B cell (primary cell): ENCODE measurements at regions not wholly inside any gene's neighbourhood (a gene's known extent, or its start where the extent isn't known, plus 50 kb on each side); places are given as distances from the start of the nearest gene placed in this dataset.

Experiments
- ATAC-seq: fragments of 200-7000 bp; cut with Tn5 transposase; one replicate; pipeline ENCODE4 v1.10.0; 2021; ENCODE audit warnings: low read depth, mild to moderate bottlenecking, moderate number of reproducible peaks, moderate library complexity
- CTCF ChIA-PET: fragments of 350-600 bp; sonication (Branson Sonifier 250); formaldehyde crosslinking; loops from one replicate; lab custom pipeline; 2021; ENCODE audit warnings: antibody characterized with exemption, inconsistent platforms; lab: Charles Lee
- POLR2A ChIA-PET: fragments of 350-600 bp; sonication (Branson Sonifier 250); formaldehyde crosslinking; loops from one replicate; lab custom pipeline; 2021; ENCODE audit warnings: antibody characterized with exemption; lab: Charles Lee
- DNase-seq: peaks from one replicate; pipeline ENCODE4 v3.0.0; 2013
- H2AFZ ChIP-seq: 2 replicates; pipeline ENCODE4 v1.6.1; 2012; ENCODE audit warnings: mild to moderate bottlenecking, low read depth, low read length; ENCODE audit not compliant: insufficient read depth, poor library complexity, severe bottlenecking
- H3K27ac ChIP-seq, 2 donors: 1 replicate in 1 of 2; 2 replicates in 1 of 2; pipeline ENCODE4 v1.5.1; 2012 to 2013; ENCODE audit warnings: low read length in 2 of 2, mild to moderate bottlenecking in 2 of 2, moderate library complexity in 1 of 2
- H3K27me3 ChIP-seq, 4 experiments: fragments of 200-600 bp in 1 of 4; sonication (generic) in 1 of 4; replicated peaks in 1 of 4; 1 replicate in 2 of 4; 2 replicates in 2 of 4; pipeline versions ENCODE4 v1.6.1 to v1.7.0; 2013 to 2016; ENCODE audit warnings: low read length in 3 of 4, mild to moderate bottlenecking in 2 of 4, mixed read lengths in 1 of 4, moderate library complexity in 1 of 4; ENCODE audit not compliant: insufficient read depth in 4 of 4, control insufficient read depth in 3 of 4; ENCODE audit errors: control extremely low read depth in 1 of 4
- H3K36me3 ChIP-seq, 2 experiments: replicated peaks in 1 of 2; 1 replicate in 1 of 2; 2 replicates in 1 of 2; pipeline versions ENCODE4 v1.6.1 to v1.7.1; 2013; ENCODE audit warnings: low read length in 1 of 2; ENCODE audit not compliant: insufficient read depth in 2 of 2, control insufficient read depth in 1 of 2; ENCODE audit errors: control extremely low read depth in 1 of 2, extremely low read depth in 1 of 2
- H3K4me1 ChIP-seq, 2 donors: fragments of 200-600 bp in 1 of 2; sonication (generic) in 1 of 2; 1 replicate in 1 of 2; 2 replicates in 1 of 2; pipeline versions ENCODE4 v1.5.1 to v1.6.1; 2013 to 2017; ENCODE audit warnings: low read length in 2 of 2; ENCODE audit not compliant: control insufficient read depth in 2 of 2, insufficient read depth in 2 of 2
- H3K4me2 ChIP-seq: replicated peaks from 2 replicates; pipeline ENCODE3; 2012; ENCODE audit warnings: mild to moderate bottlenecking, low read depth, low read length; ENCODE audit not compliant: poor library complexity, severe bottlenecking
- H3K4me3 ChIP-seq, 5 experiments: fragments of 200-600 bp in 1 of 5; sonication (generic) in 1 of 5; 1 replicate in 3 of 5; 2 replicates in 2 of 5; pipeline versions ENCODE4 v1.5.1 to v1.7.0; 2011 to 2016; ENCODE audit warnings: low read length in 4 of 5, mild to moderate bottlenecking in 4 of 5, low read depth in 2 of 5, control low read depth in 1 of 5, moderate library complexity in 1 of 5; ENCODE audit not compliant: insufficient read depth in 1 of 5; ENCODE audit errors: control extremely low read depth in 1 of 5, extremely low read depth in 1 of 5
- H3K79me2 ChIP-seq: fragments of 200-600 bp; sonication (generic); one replicate; pipeline ENCODE4 v1.6.0; 2016; ENCODE audit warnings: low read length; ENCODE audit not compliant: control insufficient read depth, insufficient read depth
- H3K9ac ChIP-seq: fragments of 200-600 bp; sonication (generic); 2 replicates; pipeline ENCODE4 v1.6.1; 2017; ENCODE audit warnings: mild to moderate bottlenecking, low read length, moderate library complexity
- H3K9me3 ChIP-seq, 3 donors: one replicate each; pipeline versions ENCODE4 v1.6.1 to v1.7.1; 2013; ENCODE audit warnings: low read length in 2 of 3; ENCODE audit not compliant: control insufficient read depth in 2 of 3, insufficient read depth in 1 of 3; ENCODE audit errors: control extremely low read depth in 1 of 3
- H4K20me1 ChIP-seq: 2 replicates; pipeline ENCODE4 v1.6.0; 2012; ENCODE audit warnings: mild to moderate bottlenecking, low read length; ENCODE audit not compliant: insufficient read depth, control insufficient read depth, poor library complexity, severe bottlenecking
- H3K27ac Mint-ChIP-seq: one replicate; pipeline ENCODE4 v1.8.0; 2021; ENCODE audit warnings: mixed read lengths
- H3K27me3 Mint-ChIP-seq: one replicate; pipeline ENCODE4 v1.8.0; 2021; ENCODE audit warnings: mixed read lengths
- H3K4me1 Mint-ChIP-seq: one replicate; pipeline ENCODE4 v1.8.0; 2021; ENCODE audit warnings: mixed read lengths
- H3K4me3 Mint-ChIP-seq: one replicate; pipeline ENCODE4 v1.8.0; 2021; ENCODE audit warnings: mixed read lengths
- H3K9me3 Mint-ChIP-seq: one replicate; pipeline ENCODE4 v1.8.0; 2022; ENCODE audit warnings: mixed read lengths; ENCODE audit not compliant: insufficient read depth
- EZH2 ChIP-seq: IDR thresholded peaks from 2 replicates; pipeline ENCODE4 v1.6.1; 2012; ENCODE audit warnings: borderline replicate concordance, low read depth, mild to moderate bottlenecking, moderate library complexity, low read length; ENCODE audit not compliant: insufficient read depth, poor library complexity, severe bottlenecking
- WGBS: methylation state at CpG from one replicate; pipeline ENCODE4 v1.1.5; 2013; ENCODE audit warnings: missing lambda C conversion rate; ENCODE audit not compliant: insufficient coverage; 5-methylcytosine and 5-hydroxymethylcytosine counted together
- intact Hi-C: fragments of 100-400 bp; cut with micrococcal nuclease; formaldehyde crosslinking; loops from one replicate; pipeline ENCODE4 v1.10.0; 2022
- TF ChIP-seq, protein P1 (sequence below): fragments of 200-600 bp; IDR thresholded peaks from one replicate; pipeline ENCODE4 v1.8.0; 2022; ENCODE audit warnings: antibody characterized with exemption, mild to moderate bottlenecking

DNA sequence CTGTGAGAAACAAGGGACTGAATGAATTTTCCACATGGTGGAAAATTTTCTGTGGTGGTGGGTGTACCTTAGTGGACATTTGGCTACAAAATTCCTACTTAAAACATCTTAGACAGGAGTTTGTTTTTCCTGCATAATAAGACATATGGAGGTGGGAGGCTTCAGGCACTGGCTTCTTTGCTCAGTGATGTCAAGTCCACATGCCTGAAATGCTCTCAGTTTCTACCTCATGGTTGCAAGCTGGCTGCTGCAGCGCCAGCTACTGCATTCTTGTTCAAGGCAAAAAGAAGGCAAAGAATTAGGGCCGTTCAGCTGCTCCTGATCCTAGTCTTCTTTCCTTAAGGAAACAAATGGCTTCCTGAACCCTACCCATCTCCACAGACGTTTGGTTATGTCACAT is 99.9 kb upstream of the FAM204A start:
- Histone ChIP-seq H3K4me3 (no peak overlapping the region), H3K36me3 (no peaks in the 10 kb centered on the region), H4K20me1 (no peaks in the 10 kb centered on the region), H3K4me1 (no peaks in the 10 kb centered on the region), H3K27me3 (peaks cover 0 to 8% (median 6%) of the 10 kb centered on the region in 4 experiments), H3K27ac (no peak overlapping the region), H3K9ac (no peak overlapping the region), H3K4me2 (no peak overlapping the region), H3K79me2 (no peaks in the 10 kb centered on the region), H3K9me3 (peaks cover 0 to 5% (median 0%) of the 10 kb centered on the region in 3 donors), H2AFZ (no peak overlapping the region)
- intact Hi-C loops = no loop called here
- ATAC-seq (no peak), DNase-seq (no peak)
- Mint-ChIP-seq H3K27ac (no peak overlapping the region), H3K4me1 (no peaks in the 10 kb centered on the region), H3K4me3 (no peak overlapping the region), H3K27me3 (peaks cover 37% of the 10 kb centered on the region), H3K9me3 (no peaks in the 10 kb centered on the region)
- 89% methylated on average over 1 of the region's 3 CpGs for WGBS
- CTCF ChIA-PET = no interaction called here
- TF ChIP-seq EZH2 = no peak
- TF ChIP-seq, protein P1, sequence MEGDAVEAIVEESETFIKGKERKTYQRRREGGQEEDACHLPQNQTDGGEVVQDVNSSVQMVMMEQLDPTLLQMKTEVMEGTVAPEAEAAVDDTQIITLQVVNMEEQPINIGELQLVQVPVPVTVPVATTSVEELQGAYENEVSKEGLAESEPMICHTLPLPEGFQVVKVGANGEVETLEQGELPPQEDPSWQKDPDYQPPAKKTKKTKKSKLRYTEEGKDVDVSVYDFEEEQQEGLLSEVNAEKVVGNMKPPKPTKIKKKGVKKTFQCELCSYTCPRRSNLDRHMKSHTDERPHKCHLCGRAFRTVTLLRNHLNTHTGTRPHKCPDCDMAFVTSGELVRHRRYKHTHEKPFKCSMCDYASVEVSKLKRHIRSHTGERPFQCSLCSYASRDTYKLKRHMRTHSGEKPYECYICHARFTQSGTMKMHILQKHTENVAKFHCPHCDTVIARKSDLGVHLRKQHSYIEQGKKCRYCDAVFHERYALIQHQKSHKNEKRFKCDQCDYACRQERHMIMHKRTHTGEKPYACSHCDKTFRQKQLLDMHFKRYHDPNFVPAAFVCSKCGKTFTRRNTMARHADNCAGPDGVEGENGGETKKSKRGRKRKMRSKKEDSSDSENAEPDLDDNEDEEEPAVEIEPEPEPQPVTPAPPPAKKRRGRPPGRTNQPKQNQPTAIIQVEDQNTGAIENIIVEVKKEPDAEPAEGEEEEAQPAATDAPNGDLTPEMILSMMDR = no peak
- POLR2A ChIA-PET = no interaction called here

GRCh38 chr10:118439824-118440223 is 97.7 kb upstream of the FAM204A start:
- intact Hi-C loops = no loop called here
- Histone ChIP-seq H3K4me2 (no peak overlapping the region), H3K27me3 (peaks cover 0 to 11% (median 6%) of the 10 kb centered on the region in 4 experiments), H3K79me2 (no peaks in the 10 kb centered on the region), H3K27ac (no peak overlapping the region), H3K9me3 (peaks cover 0 to 5% (median 0%) of the 10 kb centered on the region in 3 donors), H3K9ac (no peak overlapping the region), H3K4me1 (no peaks in the 10 kb centered on the region), H4K20me1 (no peaks in the 10 kb centered on the region), H3K36me3 (no peaks in the 10 kb centered on the region), H3K4me3 (no peak overlapping the region), H2AFZ (no peak overlapping the region)
- no peak overlapping the region for H3K27ac Mint-ChIP-seq
- TF ChIP-seq, protein P1 = no peak
- no peak for TF ChIP-seq EZH2
- POLR2A ChIA-PET = no interaction called here
- peaks cover 40% of the 10 kb centered on the region for H3K27me3 Mint-ChIP-seq
- ATAC-seq (no peak), DNase-seq (no peak)
- no peak overlapping the region for H3K4me3 Mint-ChIP-seq
- 65% methylated on average over 3 of the region's 3 CpGs for WGBS
- CTCF ChIA-PET = interaction anchor here (1.7 kb wide), 1 partner anchor 19 kb away, joined by 5 read pairs; no protein-coding TSS in a partner anchor
- H3K9me3 Mint-ChIP-seq = no peaks in the 10 kb centered on the region
- no peaks in the 10 kb centered on the region for H3K4me1 Mint-ChIP-seq
